Panc1 (cell line): ENCODE measurements at regions not wholly inside any gene's neighbourhood (a gene's known extent, or its start where the extent isn't known, plus 50 kb on each side); places are given as distances from the start of the nearest gene placed in this dataset.

Experiments
- ATAC-seq: fragments of 200-7000 bp; cut with Tn5 transposase; 2 replicates; pipeline ENCODE4 v1.9.1; 2020; ENCODE audit warnings: mild to moderate bottlenecking, moderate library complexity
- BruUV-seq: library from RNA; stranded (reverse); fragments of 400-500 nt; replicated peaks from 2 replicates; lab custom pipeline; 2021; lab: Mats Ljungman, UMichigan
- CTCF ChIA-PET: fragments of 300-600 bp; sonication (Branson Sonifier 250); formaldehyde crosslinking; loops from one replicate; lab custom pipeline; 2022; ENCODE audit warnings: antibody characterized with exemption; lab: Charles Lee
- POLR2A ChIA-PET: fragments of 300-600 bp; sonication (Branson Sonifier 250); formaldehyde crosslinking; loops from one replicate; lab custom pipeline; 2022; ENCODE audit warnings: antibody characterized with exemption; lab: Charles Lee
- DNase-seq: peaks from one replicate; pipeline ENCODE4 v3.0.0-alpha.2; 2010; ENCODE audit warnings: low read depth, low spot score
- H3K27ac ChIP-seq: 2 replicates; pipeline ENCODE4 v1.5.1; 2011; ENCODE audit warnings: mild to moderate bottlenecking, low read length, inconsistent platforms
- H3K27me3 ChIP-seq: fragments of 200-500 bp; sonication (Bioruptor generic); 2 replicates; pipeline ENCODE4 v1.6.0; 2014; ENCODE audit warnings: low read length, inconsistent platforms; ENCODE audit not compliant: control insufficient read depth, insufficient read depth
- H3K36me3 ChIP-seq: fragments of 200-500 bp; sonication (Bioruptor generic); 2 replicates; pipeline ENCODE4 v1.5.1; 2014; ENCODE audit warnings: inconsistent platforms, mild to moderate bottlenecking, low read length, moderate library complexity; ENCODE audit not compliant: control insufficient read depth, insufficient read depth
- H3K4me1 ChIP-seq: 2 replicates; pipeline ENCODE4 v1.5.1; 2011; ENCODE audit warnings: inconsistent platforms, mild to moderate bottlenecking, low read length, moderate library complexity; ENCODE audit not compliant: control insufficient read depth, insufficient read depth
- H3K4me3 ChIP-seq, 2 experiments: 2 replicates each; pipeline ENCODE4 v1.5.1; 2011 to 2012; ENCODE audit warnings: low read depth in 2 of 2, low read length in 2 of 2, mild to moderate bottlenecking in 2 of 2, inconsistent platforms in 1 of 2, moderate library complexity in 1 of 2
- H3K9me3 ChIP-seq: fragments of 200-500 bp; sonication (Bioruptor generic); 2 replicates; pipeline ENCODE4 v1.5.1; 2014; ENCODE audit warnings: low read depth, mild to moderate bottlenecking, inconsistent platforms, low read length, moderate library complexity; ENCODE audit not compliant: control insufficient read depth, insufficient read depth
- CTCF ChIP-seq: fragments of 450-650 bp; IDR thresholded peaks from 2 replicates; pipeline ENCODE4 v1.5.1; 2017; ENCODE audit warnings: mild to moderate bottlenecking
- POLR2AphosphoS5 ChIP-seq: IDR thresholded peaks from 2 replicates; pipeline ENCODE4 v1.6.1; 2012; ENCODE audit warnings: mild to moderate bottlenecking, low read depth, low read length, moderate library complexity
- REST ChIP-seq, 2 experiments: IDR thresholded peaks; 2 replicates each; pipeline ENCODE4 v1.6.1; 2011 to 2012; ENCODE audit warnings: low read depth in 2 of 2, control low read depth in 1 of 2, low read length in 1 of 2, mild to moderate bottlenecking in 1 of 2, moderate library complexity in 1 of 2; ENCODE audit not compliant: insufficient read depth in 1 of 2
- SIN3A ChIP-seq: IDR thresholded peaks from 2 replicates; pipeline ENCODE4 v1.6.1; 2012; ENCODE audit warnings: low read depth, mild to moderate bottlenecking, low read length, moderate library complexity, borderline replicate concordance; ENCODE audit not compliant: insufficient read depth
- TCF7L2 ChIP-seq: IDR thresholded peaks from 2 replicates; pipeline ENCODE4 v1.6.1; 2011; ENCODE audit warnings: mild to moderate bottlenecking, low read depth, low read length, inconsistent platforms
- in situ Hi-C: cut with HindIII; loops from 2 replicates; pipeline ENCODE4 v1.10.0; 2016; ENCODE audit warnings: low sequenced_read_pairs, low pct_unique_long_range_greater_than_20kb
- intact Hi-C: fragments of 100-400 bp; cut with micrococcal nuclease; formaldehyde crosslinking; loops from one replicate; pipeline ENCODE4 v1.10.0; 2022; ENCODE audit not compliant: unreplicated experiment

GRCh38 chr1:181985936-181986906 lies 75.3 kb downstream of the ZNF648 start:
- H3K27me3 ChIP-seq = no peaks in the 10 kb centered on the region
- no peak for ATAC-seq
- CTCF ChIA-PET = no interaction called here

GRCh38 chr1:181985281-181985680 lies 76.2 kb downstream of the ZNF648 start:
- Histone ChIP-seq H3K4me3 (no peak overlapping the region), H3K36me3 (no peaks in the 10 kb centered on the region), H3K4me1 (no peaks in the 10 kb centered on the region), H3K27me3 (no peaks in the 10 kb centered on the region), H3K27ac (no peak overlapping the region), H3K9me3 (no peaks in the 10 kb centered on the region)
- in situ Hi-C loops (no loop called here), intact Hi-C loops (no loop called here)
- CTCF ChIA-PET = no interaction called here
- POLR2A ChIA-PET = no interaction called here
- DNase-seq (no peak), ATAC-seq (no peak)
- TF ChIP-seq TCF7L2 (no peak), CTCF (no peak), REST (IDR thresholded peaks at IDR 0.05; ENCODE audit: insufficient read depth in 1 of 2, low read depth in 2 of 2, low read length in 1 of 2) (no peak), POLR2AphosphoS5 (no peak), SIN3A (no peak)
- no TSS peak for BruUV-seq

More at GRCh38 chr1:181985936-181986906, 75.3 kb downstream of the ZNF648 start:
- DNase-seq = no peak
- no peaks in the 10 kb centered on the region for H3K9me3 ChIP-seq
- H3K4me1 ChIP-seq = no peaks in the 10 kb centered on the region
- no peaks in the 10 kb centered on the region for H3K36me3 ChIP-seq
- no peak overlapping the region for H3K27ac ChIP-seq
- TF ChIP-seq CTCF (no peak), POLR2AphosphoS5 (no peak), SIN3A (no peak), TCF7L2 (no peak), REST (IDR thresholded peaks at IDR 0.05; ENCODE audit: insufficient read depth in 1 of 2, low read depth in 2 of 2, low read length in 1 of 2) (no peak)
- POLR2A ChIA-PET = no interaction called here
- in situ Hi-C loops = no loop called here
- intact Hi-C loops = no loop called here
- no TSS peak for BruUV-seq
- H3K4me3 ChIP-seq = no peak overlapping the region
